ENCODE measurements at regions not wholly inside any gene's neighbourhood (a gene's known extent, or its start where the extent isn't known, plus 50 kb on each side); places are given as distances from the start of the nearest gene placed in this dataset.

GRCh38 chr1:29971703-29972102, 735.4 kb downstream of the PTPRU start:
- H3K9ac ChIP-seq, result no peak overlapping the region
- H2AFZ ChIP-seq (replicated peaks), result no peak overlapping the region
- TF ChIP-seq EZH2phosphoT487 (IDR thresholded peaks at IDR 0.05) (no peak), CTCF (IDR thresholded peaks at IDR 0.05) (no peak), EZH2 (IDR thresholded peaks at IDR 0.05) (no peak)
- no peak overlapping the region for H3K4me3 ChIP-seq
- no peak overlapping the region for H3K4me2 ChIP-seq
- no peak overlapping the region for H3K27ac Mint-ChIP-seq
- peaks cover 31% of the 10 kb centered on the region for H3K4me1 Mint-ChIP-seq
- no peaks in the 10 kb centered on the region for H4K20me1 ChIP-seq (ENCODE audit: low read depth)
- H3K4me3 Mint-ChIP-seq, result no peak overlapping the region
- no peaks in the 10 kb centered on the region for H3F3A ChIP-seq (ENCODE audit: low read depth)
- no peaks in the 10 kb centered on the region for H3K79me2 ChIP-seq (ENCODE audit: low read depth)
- DNase-seq (ENCODE audit: low spot score), result no peak
- no peaks in the 10 kb centered on the region for H3K27me3 ChIP-seq
- no peaks in the 10 kb centered on the region for H3K4me1 ChIP-seq
- H3K36me3 Mint-ChIP-seq, result no peaks in the 10 kb centered on the region
- H3K9me3 Mint-ChIP-seq, result peaks cover 4% of the 10 kb centered on the region
- H3K36me3 ChIP-seq, result no peaks in the 10 kb centered on the region
- H3K27me3 Mint-ChIP-seq (ENCODE audit: insufficient read depth, low read depth), result peaks cover 7% of the 10 kb centered on the region
- H3K27ac ChIP-seq, result no peak overlapping the region
- H3K9me3 ChIP-seq (ENCODE audit: low read depth), result no peaks in the 10 kb centered on the region

DNA sequence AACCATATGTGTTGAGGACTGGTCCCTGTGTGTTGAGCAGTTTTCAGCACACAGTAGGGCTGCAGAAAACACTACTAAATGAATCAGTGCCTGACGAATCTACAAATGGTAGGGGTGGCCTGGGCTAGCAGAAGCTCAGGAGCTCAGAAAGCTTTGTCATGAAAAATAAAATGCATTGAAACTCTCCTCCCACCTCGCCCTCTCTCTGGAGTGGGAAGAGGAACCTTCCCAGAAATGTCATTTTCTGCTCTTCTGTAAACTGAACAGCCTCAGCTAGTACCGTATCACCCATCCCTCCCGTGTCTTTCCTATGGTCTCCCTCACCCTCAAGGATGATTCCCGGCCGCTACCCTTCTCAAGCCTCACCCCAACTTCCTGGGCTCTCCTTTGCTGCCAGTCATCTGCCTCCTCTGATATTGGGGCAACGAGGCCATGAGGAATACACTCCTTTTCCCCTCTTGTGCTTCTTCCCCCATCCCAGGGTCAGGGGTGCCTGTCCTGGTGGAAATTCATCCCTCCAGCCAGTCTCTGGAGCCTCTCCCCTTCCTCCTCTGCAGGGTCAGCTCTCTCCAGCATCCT, 734.5 kb downstream of the PTPRU start:
- no peak overlapping the region for H3K4me3 Mint-ChIP-seq
- H3K36me3 Mint-ChIP-seq, result no peaks in the 10 kb centered on the region
- no peak overlapping the region for H3K9ac ChIP-seq

DNA sequence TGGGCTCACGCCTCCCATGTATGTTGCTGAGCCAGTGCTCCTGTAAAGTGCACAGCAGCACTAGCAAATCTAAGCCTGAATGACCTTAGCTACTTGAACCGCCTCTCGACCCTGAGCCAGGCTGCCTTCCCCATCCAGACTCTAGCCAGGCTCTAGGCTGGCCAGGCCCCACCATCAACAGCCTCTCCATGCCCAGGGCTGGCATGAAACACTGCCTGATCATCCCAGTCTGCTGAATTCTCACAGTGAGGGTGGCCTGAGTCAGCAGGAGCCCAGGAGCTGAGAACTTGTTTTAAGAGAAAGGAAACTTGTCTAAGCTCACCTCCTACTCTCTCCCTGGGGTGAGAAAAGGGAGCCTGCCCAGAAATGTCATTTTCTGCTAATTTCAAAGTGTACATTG, 733.3 kb downstream of the PTPRU start:
- Histone ChIP-seq H4K20me1 (ENCODE audit: low read depth) (no peaks in the 10 kb centered on the region), H3K79me2 (ENCODE audit: low read depth) (no peaks in the 10 kb centered on the region), H2AFZ (replicated peaks) (no peak overlapping the region), H3K27me3 (no peaks in the 10 kb centered on the region), H3K9ac (no peak overlapping the region), H3K36me3 (no peaks in the 10 kb centered on the region), H3K4me3 (no peak overlapping the region), H3K9me3 (ENCODE audit: low read depth) (no peaks in the 10 kb centered on the region), H3F3A (ENCODE audit: low read depth) (no peaks in the 10 kb centered on the region), H3K27ac (no peak overlapping the region), H3K4me2 (no peak overlapping the region), H3K4me1 (no peaks in the 10 kb centered on the region)
- no peak for TF ChIP-seq EZH2 (IDR thresholded peaks at IDR 0.05)
- TF ChIP-seq EZH2phosphoT487 (IDR thresholded peaks at IDR 0.05), result no peak
- no peak for TF ChIP-seq CTCF (IDR thresholded peaks at IDR 0.05)
- Mint-ChIP-seq H3K9me3 (peaks cover 4% of the 10 kb centered on the region), H3K4me3 (no peak overlapping the region), H3K4me1 (peaks cover 39% of the 10 kb centered on the region), H3K27ac (no peak overlapping the region), H3K36me3 (no peaks in the 10 kb centered on the region), H3K27me3 (ENCODE audit: insufficient read depth, low read depth) (peaks cover 11% of the 10 kb centered on the region)
- DNase-seq (ENCODE audit: low spot score), result no peak

More for the DNA sequence above, 734.5 kb downstream of the PTPRU start:
- Histone ChIP-seq H3K27me3 (no peaks in the 10 kb centered on the region), H3K4me3 (no peak overlapping the region), H3K36me3 (no peaks in the 10 kb centered on the region), H3K9me3 (ENCODE audit: low read depth) (no peaks in the 10 kb centered on the region), H3K27ac (no peak overlapping the region), H3K4me2 (no peak overlapping the region), H3K79me2 (ENCODE audit: low read depth) (no peaks in the 10 kb centered on the region), H3K4me1 (no peaks in the 10 kb centered on the region), H4K20me1 (ENCODE audit: low read depth) (no peaks in the 10 kb centered on the region), H3F3A (ENCODE audit: low read depth) (no peaks in the 10 kb centered on the region), H2AFZ (replicated peaks) (no peak overlapping the region)
- no peak for DNase-seq (ENCODE audit: low spot score)
- Mint-ChIP-seq H3K4me1 (peaks cover 36% of the 10 kb centered on the region), H3K27ac (peak overlapping the region; percentile 14), H3K27me3 (ENCODE audit: insufficient read depth, low read depth) (peaks cover 12% of the 10 kb centered on the region), H3K9me3 (peaks cover 4% of the 10 kb centered on the region)
- TF ChIP-seq EZH2 (IDR thresholded peaks at IDR 0.05), result no peak
- TF ChIP-seq EZH2phosphoT487 (IDR thresholded peaks at IDR 0.05), result no peak
- no peak for TF ChIP-seq CTCF (IDR thresholded peaks at IDR 0.05)

All from neural progenitor cell (in vitro differentiated cells).